ENCODE measurements at regions not wholly inside any gene's neighbourhood (a gene's known extent, or its start where the extent isn't known, plus 50 kb on each side); places are given as distances from the start of the nearest gene placed in this dataset.

GRCh38 chrX:110435196-110435595 is 76.5 kb downstream of the RTL9 start:
- H3K27me3 ChIP-seq (ENCODE audit: insufficient read depth, low read length), result no peaks in the 10 kb centered on the region
- H4K8ac ChIP-seq (replicated peaks; ENCODE audit: insufficient read length, low read depth, low read length), result no peak overlapping the region
- no peak overlapping the region for H3K4me2 ChIP-seq (ENCODE audit: insufficient read depth, insufficient read length, low read length)
- no peak overlapping the region for H4K91ac ChIP-seq (ENCODE audit: insufficient read length, low read depth, low read length)
- H4K5ac ChIP-seq (ENCODE audit: insufficient read length, low read depth, low read length), result no peak overlapping the region
- H3K9me3 Mint-ChIP-seq, result no peaks in the 10 kb centered on the region
- no peak overlapping the region for H3K27ac ChIP-seq (ENCODE audit: insufficient read length, low read depth, low read length)
- no peaks in the 10 kb centered on the region for H3K79me1 ChIP-seq (ENCODE audit: insufficient read depth, low read depth, low read length, poor library complexity, severe bottlenecking)
- H3T11ph ChIP-seq (ENCODE audit: low read length), result no peak overlapping the region
- no peak overlapping the region for H3K23ac ChIP-seq (ENCODE audit: insufficient read length, low read depth, low read length)
- H3K79me2 ChIP-seq (ENCODE audit: insufficient read depth, low read length), result no peaks in the 10 kb centered on the region
- no peak for DNase-seq
- H3K4me1 ChIP-seq (ENCODE audit: insufficient read depth, low read length), result peaks cover 4% of the 10 kb centered on the region; the same call in 1 of the 2 replicates
- H3K4me1 Mint-ChIP-seq, result peaks cover 38 to 44% of the 10 kb centered on the region in 2 experiments
- TF ChIP-seq CTCF (conservative IDR thresholded peaks at IDR 0.05), result no peak
- no peak overlapping the region for H3K4ac ChIP-seq (ENCODE audit: low read depth, low read length)
- no peak overlapping the region for H2AK5ac ChIP-seq (ENCODE audit: insufficient read length, low read length)
- H3K4me3 Mint-ChIP-seq, result no peak overlapping the region
- H2BK20ac ChIP-seq (ENCODE audit: low read depth, low read length, poor library complexity, severe bottlenecking), result no peak overlapping the region
- H3K23me2 ChIP-seq (ENCODE audit: insufficient read length, low read depth, low read length, poor library complexity, severe bottlenecking), result no peaks in the 10 kb centered on the region
- no peak overlapping the region for H2BK15ac ChIP-seq (ENCODE audit: low read depth, low read length)
- H3K18ac ChIP-seq (ENCODE audit: insufficient read length, low read depth, low read length), result no peak overlapping the region
- no peak overlapping the region for H3K56ac ChIP-seq (ENCODE audit: insufficient read length, low read depth, low read length)
- H3K36me3 Mint-ChIP-seq (ENCODE audit: insufficient read depth in 1 of 3, low read depth in 3 of 3), result no peaks in the 10 kb centered on the region
- WGBS (ENCODE audit: extremely low coverage, insufficient read length, low lambda C conversion rate), result no CpG with 5 or more reads among the region's 1 CpG
- no peak overlapping the region for H3K9ac ChIP-seq (ENCODE audit: extremely low read depth, insufficient read length, low read length)
- H2BK5ac ChIP-seq (ENCODE audit: insufficient read length, low read length), result no peak overlapping the region
- no peak overlapping the region for H2BK120ac ChIP-seq (ENCODE audit: low read depth, low read length, poor library complexity, severe bottlenecking)
- H3K27me3 Mint-ChIP-seq (ENCODE audit: low read depth), result peaks cover 29% of the 10 kb centered on the region
- no peak overlapping the region for H3K27ac Mint-ChIP-seq
- no peak overlapping the region for H3K14ac ChIP-seq (ENCODE audit: insufficient read depth, low read length)
- no peaks in the 10 kb centered on the region for H3K9me3 ChIP-seq (ENCODE audit: control insufficient read depth, low read depth, low read length)
- no peak overlapping the region for H2AFZ ChIP-seq (ENCODE audit: low read length)
- H4K20me1 ChIP-seq (ENCODE audit: control insufficient read depth, insufficient read depth, insufficient read length), result no peaks in the 10 kb centered on the region
- no peak overlapping the region for H2BK12ac ChIP-seq (ENCODE audit: insufficient read length, low read depth, low read length)

All from H9 (cell line).